Ishikawa (cell line): ENCODE measurements at regions not wholly inside any gene's neighbourhood (a gene's known extent, or its start where the extent isn't known, plus 50 kb on each side); places are given as distances from the start of the nearest gene placed in this dataset.

ENCODE experiments used
- CEBPB ChIP-seq: IDR thresholded peaks from 2 replicates; pipeline ENCODE4 v1.6.1; 2012
- CREB1 ChIP-seq: IDR thresholded peaks from 2 replicates; pipeline ENCODE4 v1.6.1; 2012; ENCODE audit warnings: low read depth
- EGR1 ChIP-seq: IDR thresholded peaks from 2 replicates; pipeline ENCODE4 v1.6.1; 2012
- EP300 ChIP-seq: IDR thresholded peaks from 2 replicates; pipeline ENCODE4 v1.6.1; 2012; ENCODE audit warnings: borderline replicate concordance
- FOXM1 ChIP-seq: IDR thresholded peaks from 2 replicates; pipeline ENCODE4 v1.6.1; 2012; ENCODE audit warnings: low read depth, borderline replicate concordance
- NFIC ChIP-seq: IDR thresholded peaks from 2 replicates; pipeline ENCODE4 v1.6.1; 2012
- RAD21 ChIP-seq: IDR thresholded peaks from 2 replicates; pipeline ENCODE4 v1.6.1; 2012; ENCODE audit warnings: low read depth
- TAF1 ChIP-seq: IDR thresholded peaks from 2 replicates; pipeline ENCODE4 v1.6.1; 2012; ENCODE audit warnings: low read depth, mild to moderate bottlenecking
- TCF12 ChIP-seq: IDR thresholded peaks from 2 replicates; pipeline ENCODE4 v1.6.1; 2012; ENCODE audit warnings: low read depth
- TEAD4 ChIP-seq: IDR thresholded peaks from 2 replicates; pipeline ENCODE4 v1.6.1; 2012
- YY1 ChIP-seq: IDR thresholded peaks from 2 replicates; pipeline ENCODE4 v1.6.1; 2012; ENCODE audit warnings: low read depth
- ZBTB7A ChIP-seq: IDR thresholded peaks from 2 replicates; pipeline ENCODE4 v1.6.1; 2012; ENCODE audit warnings: low read depth
- TF ChIP-seq, protein P1 (sequence below): IDR thresholded peaks from 2 replicates; pipeline ENCODE4 v1.6.1; 2012
- TF ChIP-seq, protein P2 (sequence below): IDR thresholded peaks from 2 replicates; pipeline ENCODE4 v1.6.1; 2012
- TF ChIP-seq, protein P3 (sequence below): IDR thresholded peaks from 2 replicates; pipeline ENCODE4 v1.6.1; 2012; ENCODE audit warnings: low read depth, mild to moderate bottlenecking

DNA sequence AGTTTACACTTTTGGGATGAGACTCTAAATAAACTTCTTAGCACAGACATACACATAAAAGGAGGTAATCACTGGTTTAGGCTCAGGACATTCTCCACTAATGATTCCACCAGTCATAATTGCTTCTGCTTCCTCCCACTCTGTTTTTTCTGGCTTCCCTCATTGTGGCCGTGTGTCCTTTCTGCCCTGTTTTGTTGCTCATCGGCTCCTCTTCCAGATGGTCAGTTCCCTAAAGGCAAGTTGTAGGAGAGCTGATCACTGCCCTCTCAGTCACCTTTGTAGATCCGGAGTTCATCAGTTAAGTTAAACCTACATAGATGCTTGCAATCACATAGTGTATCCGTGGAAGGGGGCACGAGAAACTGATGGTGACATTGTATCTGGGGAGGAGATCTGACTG is 200.5 kb upstream of the ARG1 start:
- TF ChIP-seq, protein P1, sequence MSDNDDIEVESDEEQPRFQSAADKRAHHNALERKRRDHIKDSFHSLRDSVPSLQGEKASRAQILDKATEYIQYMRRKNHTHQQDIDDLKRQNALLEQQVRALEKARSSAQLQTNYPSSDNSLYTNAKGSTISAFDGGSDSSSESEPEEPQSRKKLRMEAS, result no peak
- TF ChIP-seq TAF1, result no peak
- no peak for TF ChIP-seq YY1
- TF ChIP-seq TEAD4, result no peak
- TF ChIP-seq RAD21, result no peak
- no peak for TF ChIP-seq EGR1
- TF ChIP-seq, protein P2, sequence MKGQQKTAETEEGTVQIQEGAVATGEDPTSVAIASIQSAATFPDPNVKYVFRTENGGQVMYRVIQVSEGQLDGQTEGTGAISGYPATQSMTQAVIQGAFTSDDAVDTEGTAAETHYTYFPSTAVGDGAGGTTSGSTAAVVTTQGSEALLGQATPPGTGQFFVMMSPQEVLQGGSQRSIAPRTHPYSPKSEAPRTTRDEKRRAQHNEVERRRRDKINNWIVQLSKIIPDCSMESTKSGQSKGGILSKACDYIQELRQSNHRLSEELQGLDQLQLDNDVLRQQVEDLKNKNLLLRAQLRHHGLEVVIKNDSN, result no peak
- no peak for TF ChIP-seq FOXM1
- TF ChIP-seq, protein P3, sequence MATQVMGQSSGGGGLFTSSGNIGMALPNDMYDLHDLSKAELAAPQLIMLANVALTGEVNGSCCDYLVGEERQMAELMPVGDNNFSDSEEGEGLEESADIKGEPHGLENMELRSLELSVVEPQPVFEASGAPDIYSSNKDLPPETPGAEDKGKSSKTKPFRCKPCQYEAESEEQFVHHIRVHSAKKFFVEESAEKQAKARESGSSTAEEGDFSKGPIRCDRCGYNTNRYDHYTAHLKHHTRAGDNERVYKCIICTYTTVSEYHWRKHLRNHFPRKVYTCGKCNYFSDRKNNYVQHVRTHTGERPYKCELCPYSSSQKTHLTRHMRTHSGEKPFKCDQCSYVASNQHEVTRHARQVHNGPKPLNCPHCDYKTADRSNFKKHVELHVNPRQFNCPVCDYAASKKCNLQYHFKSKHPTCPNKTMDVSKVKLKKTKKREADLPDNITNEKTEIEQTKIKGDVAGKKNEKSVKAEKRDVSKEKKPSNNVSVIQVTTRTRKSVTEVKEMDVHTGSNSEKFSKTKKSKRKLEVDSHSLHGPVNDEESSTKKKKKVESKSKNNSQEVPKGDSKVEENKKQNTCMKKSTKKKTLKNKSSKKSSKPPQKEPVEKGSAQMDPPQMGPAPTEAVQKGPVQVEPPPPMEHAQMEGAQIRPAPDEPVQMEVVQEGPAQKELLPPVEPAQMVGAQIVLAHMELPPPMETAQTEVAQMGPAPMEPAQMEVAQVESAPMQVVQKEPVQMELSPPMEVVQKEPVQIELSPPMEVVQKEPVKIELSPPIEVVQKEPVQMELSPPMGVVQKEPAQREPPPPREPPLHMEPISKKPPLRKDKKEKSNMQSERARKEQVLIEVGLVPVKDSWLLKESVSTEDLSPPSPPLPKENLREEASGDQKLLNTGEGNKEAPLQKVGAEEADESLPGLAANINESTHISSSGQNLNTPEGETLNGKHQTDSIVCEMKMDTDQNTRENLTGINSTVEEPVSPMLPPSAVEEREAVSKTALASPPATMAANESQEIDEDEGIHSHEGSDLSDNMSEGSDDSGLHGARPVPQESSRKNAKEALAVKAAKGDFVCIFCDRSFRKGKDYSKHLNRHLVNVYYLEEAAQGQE, result no peak
- no peak for TF ChIP-seq ZBTB7A
- no peak for TF ChIP-seq CEBPB
- no peak for TF ChIP-seq EP300
- TF ChIP-seq TCF12, result no peak
- no peak for TF ChIP-seq CREB1

DNA sequence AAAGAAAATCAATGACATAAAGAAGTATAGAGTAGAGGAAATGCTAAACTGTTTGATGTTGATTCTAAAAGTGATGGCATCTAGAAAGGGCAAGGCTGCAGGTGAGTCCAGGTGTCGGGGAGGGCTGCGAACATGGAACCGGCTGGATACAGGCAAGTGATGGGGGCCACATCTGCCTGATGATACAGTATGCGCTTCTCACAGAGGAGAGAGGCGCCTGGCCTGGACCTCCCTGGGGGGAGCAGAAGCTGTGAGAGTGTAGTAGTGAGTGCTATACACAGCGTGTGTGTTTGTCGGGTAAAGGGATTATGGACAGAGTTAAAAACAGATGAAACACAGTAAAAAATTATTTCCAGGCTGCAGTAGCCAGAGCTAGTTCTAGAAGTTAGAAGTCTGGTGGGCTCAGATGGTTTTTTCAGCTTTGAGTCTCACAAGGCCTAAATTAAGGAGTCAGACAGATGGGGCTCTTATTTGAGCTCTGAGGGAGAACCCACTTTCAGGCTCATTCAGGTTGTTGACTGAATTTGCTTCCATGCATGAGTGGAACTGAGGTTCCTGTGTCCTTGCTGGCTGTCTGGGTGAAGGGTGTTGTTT is 195.8 kb upstream of the ARG1 start:
- TF ChIP-seq FOXM1 (no peak), YY1 (no peak), NFIC (no peak)

DNA sequence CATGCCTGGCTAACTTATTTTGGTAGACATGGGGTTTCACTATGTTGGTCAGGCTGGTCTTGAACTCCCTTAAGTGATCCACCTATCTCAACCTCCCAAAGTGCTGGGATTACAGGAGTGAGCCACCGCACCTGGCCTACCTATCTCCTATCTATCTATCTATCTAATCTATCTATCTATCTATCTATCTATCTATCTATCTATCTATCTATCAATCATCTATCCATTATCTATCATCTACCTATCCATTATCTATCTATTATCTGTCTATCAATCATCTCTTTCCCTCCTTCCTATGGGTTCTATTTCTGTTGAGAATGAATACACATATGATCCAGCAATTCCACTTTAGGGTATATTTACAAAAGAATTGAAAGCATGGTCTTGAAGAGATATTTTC is 194.2 kb upstream of the ARG1 start:
- TF ChIP-seq CEBPB (no peak), EP300 (no peak), EGR1 (no peak), TAF1 (no peak), NFIC (no peak), ZBTB7A (no peak), TEAD4 (no peak)
- TF ChIP-seq, protein P2, result no peak

DNA sequence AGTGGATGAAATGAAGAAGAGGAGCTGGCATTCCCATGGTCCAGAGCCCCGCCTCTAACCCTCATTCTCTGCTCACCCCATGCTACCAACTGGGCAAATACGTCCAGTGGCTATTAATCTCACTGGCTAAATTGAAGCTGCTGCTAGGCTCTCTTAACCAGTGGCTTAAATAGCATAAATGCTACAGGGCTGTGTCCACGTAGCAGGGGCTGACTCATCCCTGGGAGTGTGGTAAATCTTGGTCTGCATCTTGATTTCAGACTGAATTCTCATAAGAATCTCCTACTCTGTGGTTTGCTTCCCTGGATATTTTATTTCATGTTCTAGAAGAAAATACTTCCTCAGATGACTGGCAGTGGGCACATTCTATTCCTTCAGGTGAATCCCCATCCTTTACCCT is 193.1 kb upstream of the ARG1 start:
- TF ChIP-seq, protein P1, result no peak
- TF ChIP-seq TEAD4 (no peak), YY1 (no peak), CREB1 (no peak), TAF1 (no peak), EGR1 (no peak), TCF12 (no peak), CEBPB (no peak), ZBTB7A (no peak)
- TF ChIP-seq, protein P2, result no peak
- TF ChIP-seq, protein P3, result no peak

DNA sequence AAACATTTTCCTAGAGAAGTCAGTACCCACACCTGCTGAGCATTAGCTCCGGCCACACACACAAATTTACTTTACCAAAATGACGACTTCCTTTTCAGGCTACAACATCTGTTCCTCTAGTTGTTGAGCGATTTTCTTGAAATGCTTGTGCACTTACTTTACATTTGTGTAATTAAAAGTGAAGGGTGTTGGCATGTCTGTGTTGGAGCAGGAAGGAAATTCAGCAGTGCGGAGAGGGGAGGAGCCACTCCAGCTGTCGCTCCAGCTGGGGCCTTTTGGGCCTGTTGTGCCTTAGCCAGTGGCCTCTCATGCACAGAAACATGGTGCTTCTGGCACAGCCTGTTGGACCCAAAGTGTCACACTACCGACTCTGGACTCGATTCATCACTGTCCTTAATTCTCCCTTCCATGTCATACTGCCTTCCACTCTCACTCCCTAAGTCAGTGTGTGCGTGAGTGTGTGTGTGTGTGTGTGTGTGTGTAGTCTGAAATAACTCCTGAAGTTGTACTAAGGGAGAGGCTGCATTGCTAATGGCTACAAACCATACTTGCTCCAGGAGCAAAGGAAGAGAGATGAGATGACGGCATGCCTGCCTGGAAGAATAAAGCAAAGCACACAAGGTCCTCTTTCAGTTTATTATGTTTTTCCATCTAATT is 191.8 kb upstream of the ARG1 start:
- TF ChIP-seq, protein P1, result no peak
- TF ChIP-seq TCF12 (no peak), ZBTB7A (no peak), TEAD4 (no peak), CEBPB (no peak), EP300 (no peak), FOXM1 (no peak), EGR1 (no peak), TAF1 (no peak), NFIC (no peak), YY1 (no peak), CREB1 (no peak), RAD21 (no peak)
- TF ChIP-seq, protein P3, result no peak
- TF ChIP-seq, protein P2, result no peak
